ENCODE measurements at regions not wholly inside any gene's neighbourhood (a gene's known extent, or its start where the extent isn't known, plus 50 kb on each side); places are given as distances from the start of the nearest gene placed in this dataset.

GRCh38 chr20:40443753-40444152 lies 245.3 kb downstream of the MAFB start:
- DNase-seq: no peak

GRCh38 chr20:40442181-40442963 lies 246.7 kb downstream of the MAFB start:
- no peak for DNase-seq

- DNase-seq: no peak
Observed at GRCh38 chr20:40441771-40442170, 247.3 kb downstream of the MAFB start.

- DNase-seq: no peak
Observed at GRCh38 chr20:40438161-40438830, 250.7 kb downstream of the MAFB start.

- no peak for DNase-seq
Observed at GRCh38 chr20:40436011-40436410, 253.0 kb downstream of the MAFB start.

GRCh38 chr20:40435146-40435895 lies 253.7 kb downstream of the MAFB start:
- no peak for DNase-seq

- DNase-seq: no peak
Observed at GRCh38 chr20:40434122-40434521, 254.9 kb downstream of the MAFB start.

- DNase-seq: no peak
Observed at GRCh38 chr20:40433341-40433861, 255.6 kb downstream of the MAFB start.

GRCh38 chr20:40431611-40432010 lies 257.4 kb downstream of the MAFB start:
- DNase-seq: no peak

- DNase-seq: no peak
Observed at GRCh38 chr20:40431112-40431511, 257.9 kb downstream of the MAFB start.

- no peak for DNase-seq
Observed at GRCh38 chr20:40427026-40427425, 262.0 kb downstream of the MAFB start.

- DNase-seq: no peak
Observed at GRCh38 chr20:40424695-40425094, 264.3 kb downstream of the MAFB start.

GRCh38 chr20:40422656-40423055 lies 266.4 kb downstream of the MAFB start:
- DNase-seq: no peak

- no peak for DNase-seq
Observed at GRCh38 chr20:40416274-40416673, 272.8 kb downstream of the MAFB start.

GRCh38 chr20:40414843-40415615 lies 274.0 kb downstream of the MAFB start:
- no peak for DNase-seq

- no peak for DNase-seq
Observed at GRCh38 chr20:40410028-40410427, 279.0 kb downstream of the MAFB start.

GRCh38 chr20:40397467-40397866 lies 291.6 kb downstream of the MAFB start:
- no peak for DNase-seq

GRCh38 chr20:40393197-40394079 lies 295.6 kb downstream of the MAFB start:
- DNase-seq: no peak

- no peak for DNase-seq
Observed at GRCh38 chr20:40390654-40391053, 298.4 kb downstream of the MAFB start.

- no peak for DNase-seq
Observed at GRCh38 chr20:40370800-40371199, 318.2 kb downstream of the MAFB start.

- no peak for DNase-seq
Observed at GRCh38 chr20:40368876-40369275, 320.2 kb downstream of the MAFB start.

GRCh38 chr20:40361916-40362315 lies 327.1 kb downstream of the MAFB start:
- no peak for DNase-seq

Measured in SW 1271 (cell line).